UCSD-AML1 (cell line): ENCODE measurements at regions not wholly inside any gene's neighbourhood (a gene's known extent, or its start where the extent isn't known, plus 50 kb on each side); places are given as distances from the start of the nearest gene placed in this dataset.

Source experiments
- DNase-seq: peaks from one replicate; lab custom pipeline; 2025; ENCODE audit not compliant: unreplicated experiment; lab: John Stamatoyannopoulos, UW

DNA sequence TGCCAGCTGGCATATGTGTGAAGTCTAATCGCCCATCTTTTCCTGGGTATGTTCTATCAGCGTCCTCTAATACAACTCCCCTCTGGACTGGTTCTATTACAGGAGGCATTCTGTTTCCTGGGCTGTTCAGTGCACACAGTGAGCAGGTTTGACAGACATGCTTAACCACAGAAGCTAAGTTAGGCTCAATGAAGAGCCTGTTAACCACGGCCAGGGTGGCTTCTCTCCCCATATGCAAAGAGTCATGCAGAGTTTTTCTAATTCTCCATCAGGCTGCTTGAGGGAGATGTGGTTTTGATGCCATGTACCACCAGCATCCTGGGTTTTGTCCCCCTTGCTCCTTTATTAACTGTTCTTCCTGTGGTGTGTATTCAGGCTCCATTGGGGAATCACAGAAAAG is 57.2 kb upstream of the ALOX12 start:
- DNase-seq: peak; percentile 28

DNA sequence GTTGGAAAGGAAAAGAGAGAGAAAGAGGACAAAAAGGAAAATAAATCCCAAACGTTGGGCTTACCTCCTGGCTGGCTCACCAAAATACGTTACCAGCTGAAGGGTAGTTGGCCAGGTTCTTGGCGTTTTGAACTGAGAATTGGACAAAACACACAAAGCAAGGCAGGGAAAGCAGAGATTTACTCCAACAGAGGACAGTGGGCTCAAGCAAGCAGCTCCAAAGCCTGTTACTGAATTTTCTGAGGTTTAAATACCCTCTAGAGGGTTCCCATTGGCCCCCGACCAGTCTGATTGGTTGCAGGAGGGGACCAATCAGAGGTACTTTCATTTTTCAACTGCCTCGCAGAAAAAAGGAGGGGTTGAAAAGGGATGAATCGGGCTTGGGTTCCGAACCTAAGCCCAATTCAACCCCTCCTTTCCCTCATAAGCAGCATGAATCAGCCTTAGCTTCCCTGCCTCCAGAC is 55.6 kb upstream of the ALOX12 start:
- no peak for DNase-seq

DNA sequence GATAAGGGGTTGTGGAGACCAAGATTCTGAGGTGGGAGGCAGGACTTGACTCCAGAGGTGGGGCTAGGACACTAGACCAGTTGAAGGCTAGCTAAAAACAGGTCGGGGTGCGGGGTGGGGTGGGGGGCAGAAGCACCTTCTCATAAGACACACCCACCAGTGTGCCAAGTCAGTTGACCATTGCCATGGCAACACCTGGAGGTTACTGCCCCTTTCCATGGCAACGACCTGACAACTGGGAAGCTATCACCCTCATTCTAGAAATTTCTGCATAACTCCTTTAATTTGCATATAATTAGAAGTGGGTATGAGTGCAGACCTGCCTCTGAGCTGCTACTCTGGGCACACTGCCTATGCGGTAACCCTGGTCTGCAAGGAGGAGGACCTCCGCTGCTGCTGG is 53.9 kb upstream of the ALOX12 start:
- no peak for DNase-seq

DNA sequence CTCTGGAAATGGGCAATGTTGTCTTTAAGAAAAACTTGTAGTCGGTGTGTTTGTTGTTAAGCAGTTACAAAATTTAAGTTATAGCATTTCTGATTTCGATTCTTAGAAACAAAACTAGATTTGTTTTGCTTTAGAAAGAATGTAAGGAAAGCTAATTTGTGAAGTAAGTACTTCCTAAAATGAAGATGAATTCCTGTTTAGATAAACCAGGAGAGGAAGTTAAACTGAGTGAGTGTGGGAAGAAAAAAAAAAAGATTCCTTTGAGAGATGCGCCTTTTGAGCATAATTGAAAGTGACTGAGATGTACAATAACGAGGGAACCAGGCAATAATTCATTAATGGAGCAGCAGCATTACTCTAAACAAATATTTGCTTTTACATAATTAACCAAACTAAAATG is 52.4 kb upstream of the ALOX12 start:
- no peak for DNase-seq
